ENCODE measurements at regions not wholly inside any gene's neighbourhood (a gene's known extent, or its start where the extent isn't known, plus 50 kb on each side); places are given as distances from the start of the nearest gene placed in this dataset.

GRCh38 chrX:125096870-125097269 is 222.8 kb upstream of the TEX13C start:
- no peaks in the 10 kb centered on the region for H3K27me3 Mint-ChIP-seq
- Histone ChIP-seq H3K27me3 (replicated peaks in 1 of 4; ENCODE audit: control extremely low read depth in 1 of 4, control insufficient read depth in 3 of 4, insufficient read depth in 4 of 4, low read length in 3 of 4) (no peaks in the 10 kb centered on the region), H2AFZ (ENCODE audit: insufficient read depth, low read depth, low read length, poor library complexity, severe bottlenecking) (no peak overlapping the region), H3K4me3 (ENCODE audit: control extremely low read depth in 1 of 5, extremely low read depth in 1 of 5, insufficient read depth in 1 of 5, low read depth in 2 of 5, low read length in 4 of 5) (no peak overlapping the region), H3K4me1 (ENCODE audit: control insufficient read depth in 2 of 2, insufficient read depth in 2 of 2, low read length in 2 of 2) (no peaks in the 10 kb centered on the region), H3K9ac (ENCODE audit: low read length) (no peak overlapping the region), H4K20me1 (ENCODE audit: control insufficient read depth, insufficient read depth, low read length, poor library complexity, severe bottlenecking) (no peaks in the 10 kb centered on the region), H3K27ac (ENCODE audit: low read length in 2 of 2) (no peak overlapping the region), H3K36me3 (replicated peaks in 1 of 2; ENCODE audit: control extremely low read depth in 1 of 2, control insufficient read depth in 1 of 2, extremely low read depth in 1 of 2, insufficient read depth in 2 of 2, low read length in 1 of 2) (no peaks in the 10 kb centered on the region), H3K79me2 (ENCODE audit: control insufficient read depth, insufficient read depth, low read length) (no peaks in the 10 kb centered on the region), H3K9me3 (ENCODE audit: control extremely low read depth in 1 of 3, control insufficient read depth in 2 of 3, insufficient read depth in 1 of 3, low read length in 2 of 3) (no peaks in the 10 kb centered on the region), H3K4me2 (replicated peaks; ENCODE audit: low read depth, low read length, poor library complexity, severe bottlenecking) (no peak overlapping the region)
- no CpG with 5 or more reads among the region's 1 CpG for WGBS (ENCODE audit: insufficient coverage)
- DNase-seq (no peak), ATAC-seq (ENCODE audit: low read depth) (no peak)
- intact Hi-C loops (cut with micrococcal nuclease), result no loop called here
- no peak overlapping the region for H3K27ac Mint-ChIP-seq
- TF ChIP-seq CTCF (IDR thresholded peaks at IDR 0.05) (no peak), EZH2 (IDR thresholded peaks at IDR 0.05; ENCODE audit: borderline replicate concordance, insufficient read depth, low read depth, low read length, poor library complexity, severe bottlenecking) (no peak)
- no peaks in the 10 kb centered on the region for H3K4me1 Mint-ChIP-seq
- CTCF ChIA-PET, result no interaction called here
- POLR2A ChIA-PET, result no interaction called here
- no peaks in the 10 kb centered on the region for H3K9me3 Mint-ChIP-seq (ENCODE audit: insufficient read depth)
- H3K4me3 Mint-ChIP-seq, result no peak overlapping the region

GRCh38 chrX:125101971-125102755 is 217.5 kb upstream of the TEX13C start:
- no peaks in the 10 kb centered on the region for H3K9me3 ChIP-seq (ENCODE audit: control extremely low read depth in 1 of 3, control insufficient read depth in 2 of 3, insufficient read depth in 1 of 3, low read length in 2 of 3)
- POLR2A ChIA-PET, result no interaction called here
- no peaks in the 10 kb centered on the region for H4K20me1 ChIP-seq (ENCODE audit: control insufficient read depth, insufficient read depth, low read length, poor library complexity, severe bottlenecking)
- H3K4me1 ChIP-seq (ENCODE audit: control insufficient read depth in 2 of 2, insufficient read depth in 2 of 2, low read length in 2 of 2), result no peaks in the 10 kb centered on the region
- no peaks in the 10 kb centered on the region for H3K27me3 ChIP-seq (replicated peaks in 1 of 4; ENCODE audit: control extremely low read depth in 1 of 4, control insufficient read depth in 3 of 4, insufficient read depth in 4 of 4, low read length in 3 of 4)
- H3K4me1 Mint-ChIP-seq, result no peaks in the 10 kb centered on the region
- CTCF ChIA-PET, result no interaction called here
- no peak overlapping the region for H3K27ac ChIP-seq (ENCODE audit: low read length in 2 of 2)
- H3K9me3 Mint-ChIP-seq (ENCODE audit: insufficient read depth), result no peaks in the 10 kb centered on the region
- no peak for DNase-seq
- no peaks in the 10 kb centered on the region for H3K36me3 ChIP-seq (replicated peaks in 1 of 2; ENCODE audit: control extremely low read depth in 1 of 2, control insufficient read depth in 1 of 2, extremely low read depth in 1 of 2, insufficient read depth in 2 of 2, low read length in 1 of 2)
- H3K4me3 Mint-ChIP-seq, result no peak overlapping the region
- no peak overlapping the region for H3K4me2 ChIP-seq (replicated peaks; ENCODE audit: low read depth, low read length, poor library complexity, severe bottlenecking)
- WGBS (ENCODE audit: insufficient coverage), result no CpG with 5 or more reads among the region's 1 CpG
- H3K27ac Mint-ChIP-seq, result no peak overlapping the region
- no peak for ATAC-seq (ENCODE audit: low read depth)
- no peak for TF ChIP-seq CTCF (IDR thresholded peaks at IDR 0.05)
- H2AFZ ChIP-seq (ENCODE audit: insufficient read depth, low read depth, low read length, poor library complexity, severe bottlenecking), result no peak overlapping the region
- intact Hi-C loops (cut with micrococcal nuclease), result no loop called here
- no peak overlapping the region for H3K9ac ChIP-seq (ENCODE audit: low read length)
- H3K27me3 Mint-ChIP-seq, result no peaks in the 10 kb centered on the region
- no peak overlapping the region for H3K4me3 ChIP-seq (ENCODE audit: control extremely low read depth in 1 of 5, extremely low read depth in 1 of 5, insufficient read depth in 1 of 5, low read depth in 2 of 5, low read length in 4 of 5)
- H3K79me2 ChIP-seq (ENCODE audit: control insufficient read depth, insufficient read depth, low read length), result no peaks in the 10 kb centered on the region
